ENCODE measurements at regions not wholly inside any gene's neighbourhood (a gene's known extent, or its start where the extent isn't known, plus 50 kb on each side); places are given as distances from the start of the nearest gene placed in this dataset.

DNA sequence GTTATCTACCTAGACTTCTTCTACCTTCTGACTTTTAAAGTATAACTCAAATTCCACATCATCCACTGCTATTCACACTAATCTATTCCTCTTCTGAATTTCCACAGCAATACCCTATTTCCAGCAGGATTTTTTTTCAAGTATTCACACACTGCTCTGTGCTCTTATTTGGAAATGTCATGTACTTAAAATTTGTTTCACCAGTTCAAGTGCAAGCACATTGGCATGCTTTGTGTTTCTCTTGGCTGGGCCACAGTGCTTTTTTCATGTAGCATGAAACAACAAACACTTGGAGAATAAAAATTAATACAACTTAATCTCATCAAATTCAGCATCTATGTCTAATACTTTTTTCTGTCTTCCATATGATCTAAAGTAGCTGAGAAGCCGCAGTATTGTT is 161.8 kb upstream of the PCDH18 start:
- TF ChIP-seq, protein P1, sequence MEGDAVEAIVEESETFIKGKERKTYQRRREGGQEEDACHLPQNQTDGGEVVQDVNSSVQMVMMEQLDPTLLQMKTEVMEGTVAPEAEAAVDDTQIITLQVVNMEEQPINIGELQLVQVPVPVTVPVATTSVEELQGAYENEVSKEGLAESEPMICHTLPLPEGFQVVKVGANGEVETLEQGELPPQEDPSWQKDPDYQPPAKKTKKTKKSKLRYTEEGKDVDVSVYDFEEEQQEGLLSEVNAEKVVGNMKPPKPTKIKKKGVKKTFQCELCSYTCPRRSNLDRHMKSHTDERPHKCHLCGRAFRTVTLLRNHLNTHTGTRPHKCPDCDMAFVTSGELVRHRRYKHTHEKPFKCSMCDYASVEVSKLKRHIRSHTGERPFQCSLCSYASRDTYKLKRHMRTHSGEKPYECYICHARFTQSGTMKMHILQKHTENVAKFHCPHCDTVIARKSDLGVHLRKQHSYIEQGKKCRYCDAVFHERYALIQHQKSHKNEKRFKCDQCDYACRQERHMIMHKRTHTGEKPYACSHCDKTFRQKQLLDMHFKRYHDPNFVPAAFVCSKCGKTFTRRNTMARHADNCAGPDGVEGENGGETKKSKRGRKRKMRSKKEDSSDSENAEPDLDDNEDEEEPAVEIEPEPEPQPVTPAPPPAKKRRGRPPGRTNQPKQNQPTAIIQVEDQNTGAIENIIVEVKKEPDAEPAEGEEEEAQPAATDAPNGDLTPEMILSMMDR (IDR thresholded peaks at IDR 0.05), result no peak
- TF ChIP-seq POLR2A (IDR thresholded peaks at IDR 0.05), result no peak

Measured in upper lobe of left lung (tissue), 4 donors.